K562 (cell line): ENCODE measurements at regions not wholly inside any gene's neighbourhood (a gene's known extent, or its start where the extent isn't known, plus 50 kb on each side); places are given as distances from the start of the nearest gene placed in this dataset.

Experiments
- ATAC-seq: fragments of 200-7000 bp; cut with Tn5 transposase; 3 replicates; pipeline ENCODE4 v1.9.1; 2020; ENCODE audit warnings: moderate library complexity
- BruUV-seq: library from RNA; stranded (reverse); fragments of 400-500 nt; replicated peaks from 2 replicates; lab custom pipeline; 2021; lab: Mats Ljungman, UMichigan
- CTCF ChIA-PET: fragments of 300-600 bp; formaldehyde crosslinking; extraction: SDS; loops from one replicate; lab custom pipeline; 2021; ENCODE audit warnings: low intra/inter-chr PET ratio; lab: Yijun Ruan, JAX
- POLR2A ChIA-PET: fragments of 300-600, 350-650 bp; sonication (Branson Sonifier 250); formaldehyde crosslinking; extraction: SDS; loops from one replicate; lab custom pipeline; 2021; ENCODE audit warnings: antibody characterized with exemption, inconsistent platforms; lab: Yijun Ruan, JAX
- DNase-seq, 4 experiments: peaks; one replicate each; pipeline versions ENCODE4 v3.0.0 to v3.0.0-alpha.2; 2011 to 2018; ENCODE audit warnings: low spot score in 3 of 4, mixed read lengths in 3 of 4; ENCODE audit errors: extremely low read depth in 1 of 4
- FAIRE-seq: peaks from 2 replicates; lab custom pipeline; 2011; peaks lifted over from hg19 to GRCh38; lab: Jason Lieb, UNC
- H2AFZ ChIP-seq: 2 replicates; pipeline ENCODE4 v1.6.0; 2011; ENCODE audit warnings: low read depth, low read length, control low read depth, inconsistent platforms
- H3K27ac ChIP-seq: fragments of 200-600 bp; 3 replicates; pipeline ENCODE4 v1.8.0; 2011; ENCODE audit warnings: low read depth, mild to moderate bottlenecking, control low read depth, inconsistent platforms, low read length, moderate library complexity, mixed read lengths; ENCODE audit errors: extremely low read depth
- H3K27me3 ChIP-seq, 2 experiments: fragments of 300-600 bp in 1 of 2; 2 replicates in 1 of 2; 3 replicates in 1 of 2; pipeline versions ENCODE4 v1.6.0 to v1.8.0; 2011; ENCODE audit warnings: inconsistent platforms in 2 of 2, low read length in 2 of 2, mild to moderate bottlenecking in 1 of 2, mixed read lengths in 1 of 2, moderate library complexity in 1 of 2; ENCODE audit not compliant: control insufficient read depth in 2 of 2, insufficient read depth in 2 of 2
- H3K36me3 ChIP-seq: fragments of 300-600 bp; 3 replicates; pipeline ENCODE4 v1.8.0; 2011; ENCODE audit warnings: mild to moderate bottlenecking, low read length, inconsistent platforms; ENCODE audit not compliant: control insufficient read depth, insufficient read depth
- H3K4me1 ChIP-seq, 2 experiments: fragments of 200-600 bp in 1 of 2; replicated peaks in 1 of 2; 2 replicates in 1 of 2; 3 replicates in 1 of 2; pipeline versions ENCODE4 v1.5.1 to v1.8.0; 2011; ENCODE audit warnings: inconsistent platforms in 2 of 2, low read length in 2 of 2, mild to moderate bottlenecking in 1 of 2, mixed read lengths in 1 of 2, moderate library complexity in 1 of 2; ENCODE audit not compliant: control insufficient read depth in 2 of 2, insufficient read depth in 2 of 2
- H3K4me2 ChIP-seq: 2 replicates; pipeline ENCODE4 v1.6.1; 2011; ENCODE audit warnings: low read length, control low read depth, inconsistent platforms, mixed read lengths; ENCODE audit not compliant: insufficient read depth
- H3K4me3 ChIP-seq: fragments of 200-600 bp; sonication (generic), shearing (Covaris generic); 2 replicates; pipeline ENCODE4 v1.5.1; 2016; ENCODE audit warnings: control low read depth, inconsistent platforms
- H3K79me2 ChIP-seq: fragments of 200-600 bp; 3 replicates; pipeline ENCODE4 v1.8.0; 2011; ENCODE audit warnings: low read length, inconsistent platforms; ENCODE audit not compliant: control insufficient read depth, insufficient read depth
- H3K9ac ChIP-seq, 2 experiments: 2 replicates each; pipeline versions ENCODE4 v1.6.0 to v1.6.1; 2011; ENCODE audit warnings: low read depth in 2 of 2, low read length in 2 of 2, control low read depth in 1 of 2, inconsistent platforms in 1 of 2, mild to moderate bottlenecking in 1 of 2, mixed read lengths in 1 of 2; ENCODE audit not compliant: insufficient read depth in 1 of 2
- H3K9me1 ChIP-seq: one replicate; pipeline ENCODE4 v1.6.0; 2011; ENCODE audit warnings: inconsistent platforms, mild to moderate bottlenecking, low read length, moderate library complexity; ENCODE audit not compliant: control insufficient read depth, insufficient read depth
- H3K9me3 ChIP-seq: replicated peaks from 2 replicates; pipeline ENCODE4 v1.5.1; 2011; ENCODE audit warnings: low read depth, low read length, inconsistent platforms; ENCODE audit not compliant: control insufficient read depth, insufficient read depth
- H4K20me1 ChIP-seq: replicated peaks from 2 replicates; pipeline ENCODE4 v1.6.1; 2011; ENCODE audit warnings: low read length, inconsistent platforms, mixed read lengths; ENCODE audit not compliant: control insufficient read depth, insufficient read depth
- CREBBP ChIP-seq: IDR thresholded peaks from one replicate; pipeline ENCODE4 v1.6.1; 2012; ENCODE audit warnings: low read depth, mild to moderate bottlenecking, control low read depth, inconsistent platforms, low read length
- ILK ChIP-seq: fragments of 450-650 bp; IDR thresholded peaks from 2 replicates; pipeline ENCODE4 v1.6.1; 2016; ENCODE audit warnings: missing genetic modification characterization, low read depth, mild to moderate bottlenecking, missing compliant biosample characterization, moderate library complexity, borderline replicate concordance
- NR2C1 ChIP-seq, 2 experiments: fragments of 450-650 bp; IDR thresholded peaks; 2 replicates each; pipeline ENCODE4 v1.6.1; 2017; ENCODE audit warnings: mild to moderate bottlenecking in 2 of 2, antibody characterized with exemption in 1 of 2, inconsistent platforms in 1 of 2, missing compliant biosample characterization in 1 of 2, missing genetic modification characterization in 1 of 2
- RAD51 ChIP-seq: fragments of 450-650 bp; IDR thresholded peaks from 2 replicates; pipeline ENCODE4 v1.7.1; 2016; ENCODE audit warnings: low read depth, mild to moderate bottlenecking, borderline replicate concordance
- TOE1 ChIP-seq, 2 experiments: fragments of 450-650 bp in 1 of 2; sonication (generic) in 1 of 2; formaldehyde crosslinking in 1 of 2; IDR thresholded peaks; 2 replicates each; pipeline versions ENCODE4 v1.7.1 to v1.8.0; 2016 to 2022; ENCODE audit warnings: borderline replicate concordance in 2 of 2, mild to moderate bottlenecking in 2 of 2, antibody characterized with exemption in 1 of 2, inconsistent platforms in 1 of 2, low read depth in 1 of 2, missing genetic modification reagents in 1 of 2, moderate library complexity in 1 of 2
- YY1 ChIP-seq, 3 experiments: IDR thresholded peaks; 2 replicates each; pipeline ENCODE4 v1.6.1; 2011; ENCODE audit warnings: low read length in 2 of 3, mild to moderate bottlenecking in 2 of 3, moderate library complexity in 2 of 3, borderline replicate concordance in 1 of 3, control low read depth in 1 of 3, low read depth in 1 of 3; ENCODE audit not compliant: insufficient read depth in 3 of 3, insufficient replicate concordance in 2 of 3, control insufficient read depth in 1 of 3, insufficient read length in 1 of 3; ENCODE audit errors: extremely low read depth in 1 of 3
- ZNF146 ChIP-seq: IDR thresholded peaks from one replicate; pipeline ENCODE4 v1.6.1; 2018; ENCODE audit warnings: missing compliant biosample characterization; ENCODE audit not compliant: unreplicated experiment
- ZNF316 ChIP-seq: fragments of 450-650 bp; IDR thresholded peaks from 2 replicates; pipeline ENCODE4 v1.6.1; 2016
- ZNF444 ChIP-seq: fragments of 250-450 bp; sonication (Bioruptor Pico); IDR thresholded peaks from 2 replicates; pipeline ENCODE4 v1.4.0; 2020; ENCODE audit warnings: mild to moderate bottlenecking, moderate library complexity
- WGBS: fragments of 100-300 bp; shearing (Covaris generic); methylation state at CpG from one replicate; pipeline ENCODE4 v1.1.6; 2016; ENCODE audit warnings: low coverage, mixed read lengths; ENCODE audit not compliant: insufficient coverage; ENCODE audit errors: missing lambda C conversion rate; 5-methylcytosine and 5-hydroxymethylcytosine counted together
- in situ Hi-C: fragments of 300-500 bp; cut with MboI; formaldehyde crosslinking; loops from 4 replicates; pipeline ENCODE4 v1.15.0; 2018; ENCODE audit warnings: inconsistent platforms, mixed read lengths
- intact Hi-C: fragments of 100-400 bp; cut with micrococcal nuclease; formaldehyde crosslinking; loops from 2 replicates; pipeline ENCODE4 v1.14.2; 2022
- TF ChIP-seq, protein P1 (sequence below): fragments of 200-400 bp; formaldehyde crosslinking; IDR thresholded peaks from 2 replicates; pipeline ENCODE4 v1.6.1; 2017; ENCODE audit warnings: mild to moderate bottlenecking, low read depth, low read length, moderate library complexity

DNA sequence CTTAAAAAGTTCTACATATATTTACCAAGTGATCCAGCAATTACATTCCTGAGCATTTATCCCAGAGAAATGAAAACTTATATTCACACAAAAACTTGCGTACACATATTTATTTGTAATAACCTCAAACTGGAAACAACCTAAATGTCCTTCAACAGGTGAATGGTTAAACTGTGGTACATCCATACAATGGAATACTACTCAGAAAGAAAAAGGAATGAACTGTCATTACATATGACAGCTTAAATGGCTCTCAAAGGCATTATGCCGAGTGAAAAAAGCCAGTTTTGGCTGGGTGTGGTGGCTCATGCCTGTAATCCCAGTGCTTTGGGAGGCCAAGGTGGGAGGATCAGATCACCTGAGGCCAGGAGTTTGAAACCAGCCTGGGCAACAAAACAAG is 79.1 kb upstream of the DYNC1I2 start:
- FAIRE-seq (no peak), DNase-seq (no peak)
- H3K4me2 ChIP-seq, result no peak overlapping the region
- CTCF ChIA-PET, result interaction anchor here (0.6 kb wide), 1 partner anchor 1465 kb away, joined by 4 read pairs; no protein-coding TSS in a partner anchor
- H3K79me2 ChIP-seq, result no peaks in the 10 kb centered on the region
- WGBS, result 4% methylated on average over 2 of the region's 2 CpGs
- no peak overlapping the region for H3K4me3 ChIP-seq
- peaks cover 20 to 33% of the 10 kb centered on the region in 2 experiments for H3K27me3 ChIP-seq
- no peak overlapping the region for H3K27ac ChIP-seq
- TF ChIP-seq RAD51 (no peak), ZNF146 (peak; percentile 55), NR2C1 (IDR thresholded peaks at IDR 0.05) (no peak), NR2C1 (tag; IDR thresholded peaks at IDR 0.05) (no peak), ILK (no peak)
- TF ChIP-seq, all 486 proteins: peak for 1
- intact Hi-C loops, result no loop called here
- in situ Hi-C loops, result no loop called here
- no peak overlapping the region for H3K9ac ChIP-seq
- no peak overlapping the region for H2AFZ ChIP-seq
- no peak for ATAC-seq
- H3K9me3 ChIP-seq, result no peaks in the 10 kb centered on the region
- no peaks in the 10 kb centered on the region for H3K4me1 ChIP-seq
- no peaks in the 10 kb centered on the region for H3K9me1 ChIP-seq
- POLR2A ChIA-PET, result no interaction called here
- no peaks in the 10 kb centered on the region for H3K36me3 ChIP-seq
- H4K20me1 ChIP-seq, result no peaks in the 10 kb centered on the region
- no TSS peak for BruUV-seq

DNA sequence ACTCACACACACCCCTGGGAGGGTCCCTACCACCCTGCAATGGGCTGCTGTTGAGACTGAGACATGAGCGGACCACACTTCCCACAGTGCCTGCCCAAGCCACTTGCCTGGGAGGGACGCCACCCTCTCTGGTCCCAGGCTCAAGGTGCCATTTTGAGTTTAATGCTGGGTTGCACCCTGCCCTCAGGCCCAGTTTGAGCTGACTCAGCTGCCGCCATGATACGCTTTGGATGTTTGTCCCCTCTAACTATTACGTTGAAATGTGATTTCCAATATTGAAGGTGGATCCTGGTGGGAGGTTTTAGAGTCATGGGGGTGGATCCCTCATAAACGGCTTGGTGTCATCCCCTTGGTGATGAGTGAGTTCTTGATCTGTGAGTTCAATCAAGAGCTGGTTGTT is 76.4 kb upstream of the DYNC1I2 start:
- WGBS, result 8% methylated on average over 6 of the region's 6 CpGs
- no peaks in the 10 kb centered on the region for H4K20me1 ChIP-seq
- BruUV-seq, result no TSS peak
- intact Hi-C loops, result no loop called here
- H3K9me3 ChIP-seq, result no peaks in the 10 kb centered on the region
- H3K36me3 ChIP-seq, result no peaks in the 10 kb centered on the region
- CTCF ChIA-PET, result no interaction called here
- no peak overlapping the region for H3K4me2 ChIP-seq
- H3K79me2 ChIP-seq, result no peaks in the 10 kb centered on the region
- H3K4me1 ChIP-seq, result no peaks in the 10 kb centered on the region
- peaks cover 13 to 25% of the 10 kb centered on the region in 2 experiments; a peak in 4 of 5 replicates for H3K27me3 ChIP-seq
- FAIRE-seq, result no peak
- no peak overlapping the region for H3K4me3 ChIP-seq
- no peak for ATAC-seq
- peak overlapping the region; percentile 27; the same call in 1 of the 2 replicates for H2AFZ ChIP-seq
- no peak overlapping the region for H3K27ac ChIP-seq
- POLR2A ChIA-PET, result interaction anchor here (0.6 to 2.0 kb wide), 3 partner anchors 11 to 168 kb away, joined by 3 to 9 read pairs (median 3); no protein-coding TSS in a partner anchor
- in situ Hi-C loops, result no loop called here
- no peaks in the 10 kb centered on the region for H3K9me1 ChIP-seq
- DNase-seq, result no peak
- peak overlapping the region in 1 of 2 experiments; percentile 27; a peak in 1 of 4 replicates for H3K9ac ChIP-seq
- no peak for TF ChIP-seq YY1 (IDR thresholded peaks at IDR 0.05; ENCODE audit: borderline replicate concordance in 1 of 3, control insufficient read depth in 1 of 3, extremely low read depth in 1 of 3, insufficient read depth in 3 of 3, insufficient read length in 1 of 3, insufficient replicate concordance in 2 of 3, low read depth in 1 of 3, low read length in 2 of 3)
- TF ChIP-seq, protein P1, sequence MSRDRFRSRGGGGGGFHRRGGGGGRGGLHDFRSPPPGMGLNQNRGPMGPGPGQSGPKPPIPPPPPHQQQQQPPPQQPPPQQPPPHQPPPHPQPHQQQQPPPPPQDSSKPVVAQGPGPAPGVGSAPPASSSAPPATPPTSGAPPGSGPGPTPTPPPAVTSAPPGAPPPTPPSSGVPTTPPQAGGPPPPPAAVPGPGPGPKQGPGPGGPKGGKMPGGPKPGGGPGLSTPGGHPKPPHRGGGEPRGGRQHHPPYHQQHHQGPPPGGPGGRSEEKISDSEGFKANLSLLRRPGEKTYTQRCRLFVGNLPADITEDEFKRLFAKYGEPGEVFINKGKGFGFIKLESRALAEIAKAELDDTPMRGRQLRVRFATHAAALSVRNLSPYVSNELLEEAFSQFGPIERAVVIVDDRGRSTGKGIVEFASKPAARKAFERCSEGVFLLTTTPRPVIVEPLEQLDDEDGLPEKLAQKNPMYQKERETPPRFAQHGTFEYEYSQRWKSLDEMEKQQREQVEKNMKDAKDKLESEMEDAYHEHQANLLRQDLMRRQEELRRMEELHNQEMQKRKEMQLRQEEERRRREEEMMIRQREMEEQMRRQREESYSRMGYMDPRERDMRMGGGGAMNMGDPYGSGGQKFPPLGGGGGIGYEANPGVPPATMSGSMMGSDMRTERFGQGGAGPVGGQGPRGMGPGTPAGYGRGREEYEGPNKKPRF, result no peak
- TF ChIP-seq CREBBP, result no peak
- TF ChIP-seq TOE1 (IDR thresholded peaks at IDR 0.05; ENCODE audit: borderline replicate concordance), result no peak
- TF ChIP-seq TOE1 (CRISPR knock-in tag; IDR thresholded peaks at IDR 0.05; ENCODE audit: borderline replicate concordance, low read depth), result no peak
- TF ChIP-seq ZNF316, result peak; percentile 15; the same call in 1 of the 2 replicates
- no peak for TF ChIP-seq ZNF444
